ENCODE measurements at regions not wholly inside any gene's neighbourhood (a gene's known extent, or its start where the extent isn't known, plus 50 kb on each side); places are given as distances from the start of the nearest gene placed in this dataset. TPM values are rescaled to one million over a fixed set of nuclear protein-coding genes. Genes with fewer than 3 reads are reported as not detected.

DNA sequence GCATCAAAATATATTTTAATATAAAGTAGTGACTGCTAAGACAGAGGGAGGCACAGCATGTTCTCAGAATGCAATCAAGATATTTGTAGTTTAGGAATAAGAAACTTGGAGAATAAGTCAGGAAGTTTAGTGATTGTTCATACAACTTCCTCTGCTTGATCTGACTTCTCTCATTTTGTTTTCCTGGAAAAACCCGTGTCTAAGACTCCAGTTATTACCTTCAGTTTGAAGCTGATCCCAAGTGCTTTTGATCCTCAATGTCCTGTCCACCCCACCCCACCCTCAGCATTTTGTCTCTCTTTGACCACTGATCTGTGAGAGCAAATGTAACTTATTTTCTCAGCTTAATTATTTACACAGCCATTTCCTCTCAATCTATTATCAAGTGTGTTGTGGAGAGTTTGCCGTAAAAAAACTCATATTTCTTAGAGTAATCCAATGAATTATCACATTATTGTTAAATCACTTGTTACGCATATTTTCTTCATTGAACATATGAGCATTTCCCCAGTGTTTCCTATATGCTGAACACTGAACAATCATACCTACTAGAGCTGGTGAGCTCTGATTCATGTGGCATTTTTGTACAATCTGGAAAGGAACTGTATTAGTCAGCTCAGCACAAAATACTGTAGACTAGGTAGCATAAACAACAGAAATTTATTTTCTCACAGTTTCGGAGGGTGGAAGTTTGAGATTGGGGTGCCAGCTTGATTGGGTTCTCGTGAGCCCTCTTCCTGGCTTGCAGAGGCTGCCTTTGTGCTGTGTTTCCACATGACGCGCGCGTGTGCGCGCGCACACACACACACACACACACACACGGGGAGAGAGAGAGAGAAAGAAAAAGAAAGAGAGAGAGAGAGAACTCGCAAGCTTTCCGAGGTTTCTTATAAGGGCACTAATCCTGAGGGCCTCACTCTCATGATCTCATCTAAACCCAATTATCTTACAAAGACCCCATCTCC lies 65.5 kb upstream of the DPYD start:
- ATAC-seq = no peak
- intact Hi-C loops (cut with micrococcal nuclease) = no loop called here
- DNase-seq = no peak

DNA sequence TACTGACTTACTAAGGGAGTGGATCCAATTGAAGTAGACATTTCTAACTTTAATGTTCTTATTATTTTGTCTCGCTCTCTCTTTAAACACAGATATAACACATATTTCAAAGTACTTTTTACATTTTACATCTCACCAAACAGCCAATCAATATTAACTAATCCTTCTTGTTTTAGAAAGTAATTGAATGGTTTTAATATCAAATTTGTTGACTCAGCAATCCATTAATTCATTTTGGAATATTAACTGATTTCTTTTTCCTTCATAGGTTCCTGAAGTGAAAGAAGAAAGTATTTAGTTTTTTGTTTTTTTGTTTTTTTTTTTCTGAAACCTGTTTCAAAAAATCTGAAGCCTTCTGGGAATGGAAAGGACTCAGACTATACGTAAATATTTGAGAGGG lies 62.3 kb upstream of the DPYD start:
- intact Hi-C loops (cut with micrococcal nuclease) = no loop called here
- no peak for ATAC-seq
- DNase-seq = no peak

DNA sequence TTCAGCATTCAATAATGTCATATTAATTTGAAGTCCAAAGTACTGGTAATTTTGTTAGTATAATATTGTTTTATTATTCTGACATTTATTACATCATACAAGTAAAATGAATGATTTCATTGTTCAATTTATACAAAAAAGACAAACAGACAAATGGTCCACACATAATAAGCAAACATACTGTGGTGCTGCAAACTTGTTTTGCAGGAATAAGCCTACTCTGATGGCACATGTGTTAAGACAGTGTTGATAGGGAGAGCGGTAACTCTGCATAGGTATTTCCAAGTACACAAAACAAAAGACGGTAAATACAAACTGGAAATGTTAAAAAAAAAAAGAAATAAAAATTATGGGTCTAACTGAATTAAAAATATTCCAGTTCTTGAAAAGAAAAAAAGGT lies 59.7 kb upstream of the DPYD start:
- no peak for DNase-seq
- no peak for ATAC-seq
- intact Hi-C loops (cut with micrococcal nuclease) = no loop called here

DNA sequence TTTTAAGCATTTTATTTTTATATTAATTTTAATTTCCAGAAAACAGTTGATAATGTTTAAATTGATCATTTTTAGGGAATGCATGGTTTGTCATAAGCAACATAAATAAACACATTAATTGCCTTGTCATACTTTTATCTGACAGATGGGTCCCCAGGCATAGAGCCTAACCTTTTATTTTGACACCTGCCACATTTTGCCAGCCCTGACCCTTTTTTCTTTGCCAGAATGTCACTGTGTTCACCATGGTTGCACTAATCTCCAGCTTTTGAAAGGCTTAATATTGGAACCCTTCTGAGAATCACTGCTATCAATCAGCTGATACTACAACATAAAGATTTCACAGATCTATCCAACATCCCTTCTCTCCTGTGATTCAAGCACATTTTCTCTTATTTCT lies 56.0 kb upstream of the DPYD start:
- intact Hi-C loops (cut with micrococcal nuclease) = no loop called here
- DNase-seq (no peak), ATAC-seq (no peak)

Small RNA genes in the stretch of these regions (microRNA-seq; reads per million reads assigned to microRNA genes)
- not detected for gene MIR2682 (ENCODE audit: borderline number of aligned reads)

All from left ventricle myocardium superior (tissue), 1 donor.